Suprapubic skin (tissue), 4 donors: ENCODE measurements at regions not wholly inside any gene's neighbourhood (a gene's known extent, or its start where the extent isn't known, plus 50 kb on each side); places are given as distances from the start of the nearest gene placed in this dataset.

Experiments
- CTCF ChIP-seq, 2 donors: fragments of 200-600 bp in 1 of 2; fragments of 450-650 bp in 1 of 2; sonication (generic) in 1 of 2; IDR thresholded peaks; one replicate each; pipeline ENCODE4 v1.5.1; 2016 to 2019; ENCODE audit warnings: antibody characterized with exemption in 2 of 2, mild to moderate bottlenecking in 1 of 2, moderate library complexity in 1 of 2
- POLR2A ChIP-seq, 2 donors: fragments of 450-650 bp; IDR thresholded peaks; one replicate each; pipeline ENCODE4 v1.6.1; 2017; ENCODE audit warnings: antibody characterized with exemption in 2 of 2, mild to moderate bottlenecking in 2 of 2, moderate library complexity in 2 of 2
- POLR2AphosphoS5 ChIP-seq, 3 donors: sonication (generic); formaldehyde crosslinking; IDR thresholded peaks; one replicate each; pipeline ENCODE4 v1.6.1; 2017; ENCODE audit warnings: antibody characterized with exemption in 3 of 3

GRCh38 chr6:123742626-123743025 lies 61.0 kb upstream of the NKAIN2 start:
- TF ChIP-seq CTCF (IDR thresholded peaks at IDR 0.05) (no peak), POLR2A (IDR thresholded peaks at IDR 0.05) (no peak), POLR2AphosphoS5 (IDR thresholded peaks at IDR 0.05) (no peak)
